DMS53 treated with DMSO at 0.1 percent for 48 hours (cell line): ENCODE measurements at regions not wholly inside any gene's neighbourhood (a gene's known extent, or its start where the extent isn't known, plus 50 kb on each side); places are given as distances from the start of the nearest gene placed in this dataset.

Experiments used
- DNase-seq: peaks from one replicate; lab custom pipeline; 2025; ENCODE audit not compliant: unreplicated experiment; lab: John Stamatoyannopoulos, UW

DNA sequence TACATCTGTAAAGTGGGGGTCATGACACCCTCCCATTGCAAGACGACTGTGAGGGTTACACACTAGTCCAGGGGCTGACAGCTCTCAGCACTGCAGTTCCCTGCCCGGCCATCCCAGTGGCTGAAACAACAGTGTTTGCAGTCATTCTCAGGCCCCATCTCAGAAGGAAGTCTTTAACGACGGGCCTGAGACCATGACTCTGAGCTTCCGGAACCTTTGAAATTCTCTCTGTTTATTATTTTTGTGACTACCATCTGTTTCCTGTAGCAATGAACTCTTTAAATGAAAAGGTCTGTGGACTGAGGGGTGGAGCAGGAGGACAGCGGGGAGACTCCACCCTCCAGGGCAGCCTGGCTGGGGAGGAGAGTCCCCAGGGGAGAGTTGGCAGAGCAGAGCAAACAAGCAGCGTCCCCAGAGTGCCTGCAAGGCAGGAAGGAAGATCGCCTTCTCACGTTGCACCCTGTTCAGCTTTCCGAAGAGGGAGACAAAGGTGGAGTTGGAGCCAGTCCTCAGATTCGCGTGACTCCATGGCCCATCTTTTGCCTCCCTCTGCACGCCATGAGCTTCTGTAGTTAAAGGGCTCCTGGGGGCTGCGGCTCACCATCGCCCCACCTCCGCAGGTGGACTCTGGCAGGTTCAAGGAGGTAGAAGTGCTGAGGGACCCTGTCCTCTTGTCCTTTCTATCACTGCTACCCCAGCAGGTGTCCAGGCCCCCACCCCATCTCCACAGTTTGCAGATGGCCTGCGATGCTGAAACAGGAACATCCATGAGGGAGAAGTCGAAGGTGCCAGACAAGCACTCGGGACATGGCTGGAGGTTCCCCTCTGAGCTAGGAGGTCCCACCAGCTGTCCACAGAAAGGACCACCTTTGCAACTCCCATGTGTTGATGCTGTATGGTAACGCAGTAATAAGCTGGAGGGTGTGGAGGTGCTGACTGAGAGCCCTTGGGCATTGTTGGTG, 525.8 kb upstream of the PROK2 start:
- peak; percentile 18 for DNase-seq

GRCh38 chr3:72309661-72310418, 524.9 kb upstream of the PROK2 start:
- DNase-seq, result no peak

GRCh38 chr3:72308641-72309040, 523.7 kb upstream of the PROK2 start:
- DNase-seq, result no peak

GRCh38 chr3:72307438-72308115, 522.6 kb upstream of the PROK2 start:
- DNase-seq, result no peak

- no peak for DNase-seq
Measured at GRCh38 chr3:72306800-72307341, 521.9 kb upstream of the PROK2 start.

- no peak for DNase-seq
Measured at GRCh38 chr3:72303926-72304325, 519.0 kb upstream of the PROK2 start.

- DNase-seq, result no peak
Measured at GRCh38 chr3:72301779-72302178, 516.8 kb upstream of the PROK2 start.

GRCh38 chr3:72300621-72301020, 515.7 kb upstream of the PROK2 start:
- DNase-seq, result no peak

DNA sequence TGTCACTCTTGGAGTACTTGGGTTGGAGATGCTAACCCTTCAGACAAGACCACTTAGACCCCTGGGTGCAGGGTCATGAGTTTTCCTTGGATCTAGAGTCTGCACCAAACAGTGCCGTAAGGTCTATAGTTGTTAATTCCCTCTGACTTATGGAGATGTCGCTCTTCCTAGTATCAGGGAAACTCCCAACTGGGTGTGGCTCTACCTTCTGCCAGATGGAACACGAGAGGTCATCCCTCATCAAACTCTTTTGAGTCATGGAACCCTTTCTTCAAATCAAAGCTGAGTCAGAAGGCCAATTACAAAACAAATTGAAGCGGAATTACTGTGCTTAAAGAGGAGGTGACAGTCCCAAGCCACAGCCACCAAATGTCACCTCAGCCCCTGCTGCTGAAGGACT, 514.9 kb upstream of the PROK2 start:
- no peak for DNase-seq

DNA sequence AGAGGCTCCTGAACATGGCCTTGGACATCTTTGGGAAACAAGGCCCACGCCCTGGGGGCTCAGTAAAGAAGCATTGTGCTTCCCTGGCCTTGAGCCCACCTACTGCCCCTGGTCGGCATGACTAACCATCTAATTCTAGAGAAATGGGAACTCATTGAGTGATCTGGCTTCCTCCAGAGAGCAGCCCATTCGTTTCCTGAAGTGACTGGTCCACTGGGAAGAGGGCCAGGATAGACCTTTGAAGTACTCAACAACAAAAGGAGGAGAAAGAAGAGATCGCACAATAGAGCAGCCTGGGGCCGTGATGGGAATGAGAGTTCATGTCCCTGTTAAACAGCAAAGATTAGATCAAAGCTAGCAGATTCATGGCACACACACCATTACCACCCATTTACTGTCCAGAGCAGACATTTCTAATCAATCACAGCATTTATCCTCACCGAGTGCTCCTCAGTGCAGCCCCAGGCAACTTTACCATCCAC, 514.4 kb upstream of the PROK2 start:
- DNase-seq, result no peak

DNA sequence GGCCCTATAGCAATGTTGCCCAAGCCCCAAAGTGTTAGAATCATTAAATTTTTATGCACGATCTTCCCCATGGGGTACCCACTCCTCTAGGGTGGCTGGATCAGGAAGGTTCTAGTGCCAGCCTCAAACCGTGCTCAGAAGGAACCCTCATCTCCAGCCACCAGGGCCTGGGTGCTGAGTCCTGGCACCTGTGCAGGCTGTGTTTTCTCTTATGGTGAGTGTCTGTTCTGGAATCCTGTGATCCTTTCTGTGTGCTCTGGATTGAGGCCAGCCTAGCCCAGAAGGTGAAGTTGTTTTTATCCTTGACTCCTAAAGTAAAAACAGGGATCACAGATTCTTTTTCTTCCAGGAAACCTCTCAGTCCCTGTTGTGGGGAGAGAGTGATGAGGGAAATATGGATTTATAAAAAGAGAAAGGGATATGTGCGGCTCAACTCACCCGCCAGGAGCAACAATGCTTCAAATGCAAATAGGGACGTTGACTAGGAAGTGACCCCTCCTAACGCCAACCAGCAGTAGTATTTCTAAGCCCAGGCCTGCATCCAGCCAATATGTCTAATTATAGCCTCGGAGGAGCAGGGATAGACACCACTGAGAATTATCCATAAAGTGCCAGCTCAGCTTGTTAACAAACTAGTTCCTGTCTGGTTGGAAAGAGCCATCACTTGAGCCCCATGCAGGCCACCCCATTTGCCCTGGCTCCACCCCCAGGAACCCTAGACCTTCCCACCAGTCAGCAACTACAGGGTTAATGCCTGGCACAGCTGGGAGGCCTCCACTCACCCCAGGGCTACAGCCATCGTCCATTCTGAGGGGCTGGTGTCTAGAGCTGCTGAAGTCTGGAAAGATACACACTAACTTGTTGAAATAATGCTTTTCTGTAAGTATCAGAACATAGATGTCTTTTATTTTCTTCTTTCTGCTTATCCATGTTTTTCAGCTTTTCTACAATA, 513.5 kb upstream of the PROK2 start:
- DNase-seq, result no peak

DNA sequence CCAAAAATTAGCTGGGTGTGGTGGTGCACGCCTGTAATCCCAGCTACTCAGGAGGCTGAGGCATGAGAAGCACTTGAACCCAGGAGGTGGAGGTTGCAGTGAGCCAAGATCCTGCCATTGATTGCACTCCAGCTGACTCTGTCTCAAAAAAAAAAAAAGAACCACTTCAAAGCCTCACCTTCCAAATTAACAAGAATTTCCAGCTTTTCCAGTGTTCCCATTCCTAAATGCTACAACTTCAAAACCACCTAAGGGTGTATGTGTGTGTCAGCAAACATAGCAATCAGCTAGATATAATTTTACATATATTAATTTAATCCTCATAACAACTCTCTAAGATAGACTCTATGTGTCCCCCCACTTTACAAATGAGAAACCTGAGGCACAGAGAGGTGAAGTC, 512.5 kb upstream of the PROK2 start:
- DNase-seq, result no peak

- DNase-seq, result no peak
Measured at GRCh38 chr3:72296477-72297111, 511.6 kb upstream of the PROK2 start.

- no peak for DNase-seq
Measured at GRCh38 chr3:72295962-72296450, 511.1 kb upstream of the PROK2 start.

GRCh38 chr3:72295276-72295961, 510.5 kb upstream of the PROK2 start:
- DNase-seq, result no peak

DNA sequence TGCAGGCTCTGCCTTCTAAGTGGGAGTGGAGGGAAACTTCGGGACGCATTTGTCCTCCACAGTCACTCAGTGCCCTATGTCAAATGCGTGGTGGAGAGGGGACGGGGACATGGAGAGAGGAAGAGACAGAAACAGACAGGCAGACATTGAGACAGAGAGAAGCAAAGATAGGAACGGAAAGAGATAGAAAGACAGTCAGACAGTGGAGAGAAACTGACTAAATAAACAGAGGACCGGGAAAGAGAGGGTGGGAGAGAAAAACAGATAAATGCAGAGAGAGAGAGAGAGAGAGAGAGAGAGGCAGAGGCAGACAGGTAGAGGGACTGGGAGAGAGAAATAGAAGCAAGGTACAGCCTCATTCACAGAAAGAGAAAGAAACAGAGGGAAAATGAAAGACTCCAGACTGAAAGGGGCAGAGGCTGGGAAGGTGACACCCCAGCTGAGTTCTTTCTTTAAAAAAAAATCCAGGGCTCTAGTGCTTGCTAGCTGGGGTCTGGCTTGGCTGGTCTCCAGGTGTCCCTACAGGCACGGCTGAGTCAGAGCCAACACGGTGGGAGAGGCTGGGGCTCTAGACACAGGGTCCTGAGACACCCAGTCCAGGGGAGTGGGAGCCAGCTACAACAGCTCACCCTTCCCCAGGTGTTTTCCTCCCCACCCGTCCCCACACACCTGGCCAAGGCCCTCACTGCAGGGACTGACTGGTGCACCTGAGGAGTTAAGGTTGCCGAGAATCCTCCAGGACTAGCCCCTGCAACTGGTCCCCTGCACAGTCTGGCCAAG, 506.1 kb upstream of the PROK2 start:
- no peak for DNase-seq

DNA sequence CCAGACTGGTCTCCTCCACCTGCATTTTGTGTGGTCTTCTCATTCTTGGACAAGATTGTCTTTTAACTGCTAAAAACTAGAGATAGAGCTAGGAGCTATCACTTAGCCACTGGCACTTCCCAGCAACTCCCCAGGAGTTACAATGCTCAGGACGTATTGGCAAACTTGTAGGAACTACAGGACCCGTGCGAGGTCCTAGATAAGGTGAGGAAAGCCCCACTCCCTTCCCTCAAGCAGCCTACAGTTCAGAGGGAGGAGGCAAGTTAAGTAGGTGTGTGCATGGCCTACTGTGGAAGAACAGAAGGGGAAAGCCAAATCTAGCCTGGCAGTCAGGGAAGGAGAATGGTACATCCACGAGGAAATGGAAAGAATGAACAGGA, 504.7 kb upstream of the PROK2 start:
- DNase-seq, result no peak
